Kasumi-1 (cell line): ENCODE measurements at regions not wholly inside any gene's neighbourhood (a gene's known extent, or its start where the extent isn't known, plus 50 kb on each side); places are given as distances from the start of the nearest gene placed in this dataset.
A peak's percentile ranks its signal among the peaks of the same experiment; 100 is the strongest.
"Not testable (repeated sequence)": the region's sequence is repeated elsewhere in the genome, so short reads cannot be mapped to it uniquely, and the experiment has no call there.

Experiments
- DNase-seq, 2 experiments: peaks; one replicate each; lab custom pipeline; 2025; lab: John Stamatoyannopoulos, UW

DNA sequence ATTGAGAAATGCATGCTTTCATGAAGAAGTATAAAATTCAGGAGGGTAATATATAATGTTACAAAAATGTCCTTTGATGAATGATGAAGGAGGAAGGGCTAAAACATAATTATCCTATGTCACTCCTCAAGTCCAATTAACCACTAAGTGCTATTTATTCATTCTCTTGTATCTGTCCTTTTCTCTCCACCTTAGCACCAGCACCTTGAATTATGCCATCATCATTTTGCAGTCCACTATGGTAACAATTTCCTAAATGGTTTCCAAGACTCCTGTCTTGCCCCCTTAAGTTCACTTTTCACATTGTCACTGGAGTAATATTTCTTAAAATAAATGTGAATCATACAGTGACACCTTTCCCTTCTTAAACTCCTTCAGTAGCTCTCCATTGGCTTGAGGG lies 756.3 kb downstream of the STPG2 start:
- DNase-seq = no peak

- DNase-seq = no peak
Measured at GRCh38 chr4:97394653-97395052, 748.6 kb downstream of the STPG2 start.

DNA sequence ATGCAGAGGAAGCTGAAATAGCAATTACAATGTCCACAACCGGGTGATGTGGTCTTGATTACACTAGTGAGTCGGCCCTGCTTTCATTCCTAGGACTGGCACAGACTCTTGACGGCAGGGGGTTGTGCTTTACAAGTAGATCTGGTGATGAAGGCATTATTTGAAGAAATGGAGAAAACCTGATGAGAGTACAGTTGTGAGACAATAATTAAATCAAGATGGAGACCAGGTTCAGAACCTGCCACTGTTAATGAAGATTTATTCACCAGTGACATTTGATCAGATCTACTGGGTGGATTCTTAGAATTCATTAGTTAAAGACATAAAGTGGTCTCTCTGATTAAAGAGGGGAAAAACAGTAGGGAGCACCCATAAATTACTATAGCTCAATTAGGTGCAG lies 747.2 kb downstream of the STPG2 start:
- DNase-seq = no peak

DNA sequence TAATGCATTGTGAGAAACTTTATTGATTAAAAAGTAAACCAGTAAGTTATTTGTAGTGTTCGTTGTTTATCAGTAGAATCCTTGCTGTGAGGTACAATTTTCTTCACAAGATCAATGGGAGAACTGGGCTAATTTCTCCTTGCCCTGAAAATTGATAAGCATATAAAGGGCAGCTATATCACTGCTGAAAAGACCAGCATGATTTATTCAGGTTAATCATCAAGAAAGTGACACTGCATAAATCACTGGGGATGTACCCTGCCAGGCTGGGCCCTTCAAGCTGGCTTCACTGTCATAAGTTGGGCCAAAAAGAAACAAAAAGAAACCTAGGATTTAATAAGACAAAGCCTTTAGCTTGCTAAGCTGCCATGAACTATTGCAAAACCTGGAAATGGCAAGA lies 746.7 kb downstream of the STPG2 start:
- no peak for DNase-seq

DNA sequence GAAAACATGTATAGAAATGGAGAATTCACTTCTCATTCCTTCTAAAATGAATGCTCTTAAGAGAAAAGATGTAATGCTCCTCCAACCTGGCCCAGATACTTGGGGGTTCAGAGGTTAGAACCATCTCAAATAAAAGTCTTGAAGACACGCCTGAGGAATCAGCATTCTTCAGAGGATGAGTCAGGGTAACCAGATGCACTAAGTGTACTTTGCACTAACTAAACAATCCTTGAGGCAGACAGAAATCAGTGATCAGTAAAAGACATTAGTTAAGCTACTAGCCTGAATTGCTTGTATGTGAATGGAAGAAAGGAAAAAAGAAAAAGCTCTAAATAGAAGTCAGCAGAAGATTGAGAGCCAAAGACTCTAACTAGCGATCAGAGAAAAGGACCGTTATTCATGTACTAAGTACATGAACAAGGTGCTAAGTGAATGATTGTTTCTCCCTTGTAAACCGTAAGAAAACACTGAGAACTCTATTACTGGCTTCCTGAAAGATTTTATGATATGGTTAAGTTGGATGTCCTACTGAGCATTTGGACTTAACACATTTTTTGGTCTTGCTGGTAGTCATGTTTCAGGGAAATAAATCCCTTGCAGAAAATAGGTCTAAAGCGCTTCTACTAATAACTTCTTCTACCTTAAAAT lies 738.3 kb downstream of the STPG2 start:
- DNase-seq = no peak

DNA sequence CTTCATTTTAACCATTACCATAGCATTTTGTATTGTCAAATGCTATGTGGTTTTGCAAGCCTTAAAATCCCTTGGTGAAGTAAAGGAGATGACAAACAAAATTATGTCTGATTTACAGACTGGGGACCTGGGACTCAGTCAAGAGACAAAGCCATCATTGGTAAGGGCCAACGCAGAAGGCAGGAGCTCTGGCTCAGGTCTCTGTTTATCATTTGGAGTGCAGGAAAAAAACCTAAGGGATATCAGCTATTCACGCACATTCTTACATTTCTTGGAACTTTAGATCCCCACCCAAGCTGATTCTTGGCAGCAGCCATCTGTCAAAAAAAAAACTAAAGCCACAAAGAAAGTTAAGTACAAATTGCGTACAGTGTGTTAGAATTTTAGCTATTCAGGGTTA lies 731.9 kb downstream of the STPG2 start:
- DNase-seq = no peak

- no peak for DNase-seq
Measured at GRCh38 chr4:97412331-97412730, 730.9 kb downstream of the STPG2 start.

DNA sequence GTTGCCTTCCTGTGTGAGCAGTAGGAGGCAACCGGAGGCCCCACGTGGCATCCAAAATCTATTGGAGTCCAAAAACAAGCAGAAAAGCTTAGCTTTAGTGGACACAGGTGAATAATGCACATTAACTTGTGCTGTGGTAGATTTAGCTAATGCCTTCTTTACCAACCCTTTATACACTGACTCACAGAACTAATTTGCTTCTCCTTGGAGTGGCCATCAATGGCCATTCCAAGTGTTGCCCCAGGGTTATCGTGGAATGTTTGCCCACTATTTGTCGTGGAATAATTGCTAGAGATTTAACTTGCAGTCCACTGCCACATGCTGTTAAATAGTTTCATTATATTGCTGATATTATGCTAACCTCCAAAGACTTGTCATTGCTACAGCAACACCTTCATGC lies 729.1 kb downstream of the STPG2 start:
- no peak for DNase-seq

DNA sequence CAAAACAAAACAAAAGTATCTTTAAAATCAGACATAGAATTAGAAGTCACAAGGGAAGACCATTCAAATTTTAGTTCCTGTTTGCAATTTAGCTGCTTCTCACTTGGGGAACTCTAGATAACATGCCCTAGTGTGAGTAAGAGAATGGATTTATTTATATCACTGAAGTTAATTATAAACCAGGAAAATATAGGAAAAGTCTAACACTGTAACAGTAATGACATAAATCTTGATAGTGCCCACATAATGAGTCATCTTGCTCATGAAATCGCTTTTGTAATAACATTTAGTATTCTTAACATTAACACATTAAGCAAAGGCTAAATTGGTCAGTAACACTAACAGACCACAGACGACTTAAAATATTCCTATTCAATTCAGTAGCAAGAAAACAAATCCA lies 710.7 kb downstream of the STPG2 start:
- no peak for DNase-seq

DNA sequence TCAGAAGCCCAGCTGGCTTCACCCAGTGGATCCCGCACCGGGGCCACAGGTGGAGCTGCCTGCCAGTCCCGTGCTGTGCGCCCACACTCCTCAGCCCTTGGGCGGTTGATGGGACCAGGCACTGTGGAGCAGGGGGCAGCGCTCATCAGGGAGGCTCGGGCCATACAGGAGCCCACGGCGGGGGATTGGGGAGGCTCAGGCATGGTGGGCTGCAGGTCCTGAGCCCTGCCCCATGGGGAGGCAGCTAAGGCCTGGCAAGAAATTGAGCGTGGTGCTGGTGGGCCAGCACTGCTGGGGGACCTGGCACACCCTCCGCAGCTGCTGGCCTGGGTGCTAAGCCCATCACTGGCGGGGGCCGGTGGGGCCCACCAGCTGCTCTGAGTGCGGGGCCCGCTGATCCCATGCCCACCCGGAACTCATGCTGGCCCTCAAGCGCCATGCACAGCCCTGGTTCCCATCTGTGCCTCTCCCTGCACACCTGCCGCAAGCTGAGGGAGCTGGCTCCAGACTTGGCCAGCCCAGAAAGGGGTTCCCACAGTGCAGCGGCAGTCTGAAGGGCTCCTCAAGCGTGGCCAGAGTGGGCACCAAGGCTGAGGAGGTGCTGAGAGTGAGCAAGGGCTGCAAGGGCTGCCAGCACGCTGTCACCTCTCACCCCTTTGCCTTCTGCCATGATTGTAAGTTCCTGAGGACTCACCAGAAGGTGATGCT lies 705.1 kb downstream of the STPG2 start:
- not testable (repeated sequence) for DNase-seq

- no peak for DNase-seq
Measured at GRCh38 chr4:97453186-97453585, 690.1 kb downstream of the STPG2 start.

DNA sequence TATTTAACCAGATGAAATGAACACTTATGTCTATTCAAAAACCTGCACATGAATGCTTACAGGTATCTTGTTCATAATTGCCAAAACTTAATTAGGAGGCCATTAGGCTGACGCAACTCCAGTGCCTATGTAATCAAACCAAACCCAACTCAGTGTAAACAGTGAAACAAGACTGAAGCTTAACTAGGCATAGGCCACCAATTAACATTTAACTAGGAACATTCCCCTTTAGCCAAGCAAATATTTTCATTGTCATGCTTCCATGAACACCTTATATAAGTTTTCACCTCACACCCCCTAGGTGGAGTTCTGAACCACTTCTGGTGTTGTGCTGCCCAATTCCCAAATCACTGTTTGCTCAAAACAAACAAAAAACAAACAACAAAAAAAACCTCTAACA lies 686.0 kb downstream of the STPG2 start:
- no peak for DNase-seq

DNA sequence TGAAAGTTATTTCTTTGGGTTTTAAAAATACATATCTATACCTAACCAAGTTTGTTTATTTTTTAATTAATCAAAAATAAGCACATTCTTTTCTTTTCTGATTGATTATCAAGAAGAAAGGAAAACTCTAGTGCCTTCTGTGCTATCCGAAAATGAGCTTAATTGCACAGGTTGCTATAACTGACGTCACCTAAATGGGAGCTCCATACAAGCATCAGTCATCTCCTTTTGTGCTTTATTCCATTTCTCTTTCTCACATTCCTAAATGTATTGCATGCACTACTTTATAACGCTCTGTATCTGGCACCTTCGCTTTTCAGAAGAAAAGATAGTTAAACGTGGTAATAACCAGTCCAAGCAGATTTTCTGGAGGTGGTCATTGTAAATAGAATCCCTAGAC lies 675.0 kb downstream of the STPG2 start:
- DNase-seq = no peak

DNA sequence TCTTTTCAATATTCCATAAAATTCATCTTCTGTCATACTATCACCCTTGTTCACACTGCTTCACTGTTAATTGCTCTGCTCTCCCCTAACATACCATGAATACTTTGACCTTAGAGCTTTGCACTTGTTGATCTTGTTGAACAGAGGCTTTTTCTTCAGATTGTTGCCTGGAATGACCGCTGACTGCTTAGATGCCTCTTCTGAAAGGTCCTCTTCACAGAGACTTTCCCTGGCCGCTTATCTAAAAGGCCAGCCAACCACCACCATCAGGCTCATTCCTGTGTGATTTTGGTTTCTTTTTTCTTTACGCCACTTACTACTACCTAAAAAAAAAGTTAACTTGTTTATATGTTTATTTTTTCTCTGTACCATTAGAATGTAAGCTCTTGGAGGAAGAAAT lies 667.7 kb downstream of the STPG2 start:
- no peak for DNase-seq

DNA sequence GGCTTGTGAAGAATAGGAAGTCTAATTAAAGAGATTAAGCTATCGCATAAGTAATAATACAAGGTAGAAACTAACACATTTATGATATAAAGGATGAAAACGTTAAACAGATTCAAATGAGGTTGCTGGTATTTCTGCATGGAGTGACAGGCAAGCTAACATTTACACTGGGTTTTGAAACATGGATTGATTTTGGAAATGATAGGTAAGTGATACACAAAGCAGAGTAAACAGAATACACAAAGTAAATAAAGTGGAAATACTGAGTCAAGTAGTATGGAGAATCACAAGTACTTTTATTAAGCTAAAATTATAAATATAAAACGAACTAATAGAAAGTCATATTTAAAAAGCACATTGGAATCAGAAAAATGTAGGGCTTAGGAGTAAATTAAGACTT lies 665.3 kb downstream of the STPG2 start:
- DNase-seq = no peak

- no peak for DNase-seq
Measured at GRCh38 chr4:97479388-97479787, 663.9 kb downstream of the STPG2 start.

DNA sequence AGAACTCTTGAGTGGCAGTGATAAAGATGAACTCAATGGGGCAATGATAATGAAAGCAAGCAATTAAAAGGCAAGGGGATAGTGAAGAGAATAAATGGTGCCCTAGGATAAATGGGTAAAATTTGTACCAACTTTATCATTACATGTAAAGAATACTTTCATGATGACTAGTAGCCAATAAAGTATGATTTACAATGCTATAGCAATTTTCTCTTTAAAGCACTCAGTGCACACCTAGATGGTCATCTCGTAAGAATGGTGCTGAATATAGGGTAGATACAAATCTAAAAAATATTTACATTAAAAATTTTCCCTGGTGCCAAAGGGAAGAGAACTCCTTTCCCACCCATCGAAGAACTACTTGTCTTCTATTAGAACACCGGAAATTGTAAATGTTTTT lies 651.4 kb downstream of the STPG2 start:
- no peak for DNase-seq

- DNase-seq = no peak
Measured at GRCh38 chr4:97493815-97494518, 649.3 kb downstream of the STPG2 start.

GRCh38 chr4:97496298-97496873 lies 646.9 kb downstream of the STPG2 start:
- no peak for DNase-seq

DNA sequence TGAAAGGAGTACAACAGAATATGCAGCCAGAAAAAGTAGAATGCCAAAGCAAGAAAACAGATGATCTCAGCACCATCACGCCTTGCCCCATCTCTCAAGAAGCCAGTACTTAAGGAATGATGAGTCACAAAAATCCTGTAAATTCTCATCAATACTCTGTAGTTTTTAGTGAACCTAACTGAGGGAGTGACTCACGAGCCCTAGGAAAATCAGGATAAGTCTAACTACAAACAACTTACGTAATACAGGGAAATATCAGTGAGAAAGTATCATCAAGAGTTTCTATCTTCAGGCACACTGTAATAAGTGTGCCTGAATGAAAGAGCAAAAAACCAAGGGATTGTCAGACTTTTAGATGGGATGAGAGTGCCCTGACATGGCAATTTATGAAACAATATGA lies 644.4 kb downstream of the STPG2 start:
- no peak for DNase-seq

GRCh38 chr4:97500423-97500822 lies 642.9 kb downstream of the STPG2 start:
- peak; percentile 29 to 49 for DNase-seq

DNA sequence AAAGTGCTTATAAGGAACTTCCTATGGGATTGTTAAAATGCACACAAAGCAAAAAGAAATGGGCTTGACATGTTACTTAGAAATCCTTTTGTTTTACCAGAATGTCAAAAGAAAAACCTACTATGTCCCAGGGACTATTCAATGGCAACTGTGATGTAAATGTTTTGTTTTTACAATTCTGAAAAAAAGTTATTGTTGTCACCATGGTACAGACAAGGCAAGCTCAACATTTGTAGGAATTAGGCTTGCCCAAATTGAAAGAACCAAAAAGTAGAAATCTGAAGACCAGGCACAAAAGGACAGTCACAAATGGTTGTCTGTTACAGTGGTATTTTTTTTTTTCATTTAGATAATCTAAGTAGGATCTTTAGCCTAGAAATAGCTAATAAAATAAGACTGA lies 638.6 kb downstream of the STPG2 start:
- no peak for DNase-seq
